Ovary (tissue), 3 donors: ENCODE measurements at regions not wholly inside any gene's neighbourhood (a gene's known extent, or its start where the extent isn't known, plus 50 kb on each side); places are given as distances from the start of the nearest gene placed in this dataset.

Experiments used
- CTCF ChIP-seq, 3 donors: fragments of 450-650 bp in 2 of 3; fragments of 200-600 bp in 1 of 3; IDR thresholded peaks; one replicate each; pipeline versions ENCODE4 v1.5.1 to v1.8.0; 2016 to 2022; ENCODE audit warnings: antibody characterized with exemption in 3 of 3, mild to moderate bottlenecking in 1 of 3
- POLR2A ChIP-seq: fragments of 450-650 bp; IDR thresholded peaks from one replicate; pipeline ENCODE4 v1.6.1; 2017; ENCODE audit warnings: antibody characterized with exemption, mild to moderate bottlenecking, moderate library complexity
- donor health status: DM: no; HTN: no; CAD: no.

GRCh38 chr7:47000561-47000960 is 581.4 kb downstream of the TNS3 start:
- TF ChIP-seq POLR2A (no peak), CTCF (IDR thresholded peaks at IDR 0.05) (no peak)
